OCI-LY7 (cell line): ENCODE measurements at regions not wholly inside any gene's neighbourhood (a gene's known extent, or its start where the extent isn't known, plus 50 kb on each side); places are given as distances from the start of the nearest gene placed in this dataset.

Experiments
- EZH2phosphoT487 ChIP-seq: fragments of 200-600 bp; sonication (generic); IDR thresholded peaks from 2 replicates; pipeline ENCODE4 v1.6.1; 2018; ENCODE audit warnings: low read depth, borderline replicate concordance, mild to moderate bottlenecking, mixed run types, antibody characterized with exemption, low read length, moderate library complexity, mixed read lengths
- TF ChIP-seq, protein P1 (sequence below): fragments of 200-600 bp; sonication (generic); conservative IDR thresholded peaks from 2 replicates; pipeline ENCODE4 v1.5.1; 2014; ENCODE audit warnings: mild to moderate bottlenecking, antibody characterized with exemption, low read length, moderate library complexity, mixed read lengths

DNA sequence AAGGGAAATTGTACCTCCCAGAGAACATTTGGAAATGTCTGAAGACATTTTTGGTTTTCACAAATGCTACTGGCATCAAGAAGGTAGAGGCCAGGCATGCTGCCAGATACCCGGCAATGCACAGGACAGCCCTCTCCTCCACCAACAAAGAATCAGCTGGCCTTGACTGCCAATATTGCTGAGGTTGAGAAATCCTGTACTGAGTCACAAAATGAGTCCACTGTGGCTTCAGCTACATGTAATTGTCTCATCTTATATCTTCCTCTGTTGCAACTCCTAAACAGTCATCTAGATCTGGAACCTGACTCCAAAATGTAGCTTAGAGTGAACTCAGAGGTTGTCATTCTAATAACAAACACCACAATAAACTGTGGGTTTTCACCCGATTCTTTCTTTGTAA is 327.5 kb upstream of the POGK start:
- TF ChIP-seq, protein P1, sequence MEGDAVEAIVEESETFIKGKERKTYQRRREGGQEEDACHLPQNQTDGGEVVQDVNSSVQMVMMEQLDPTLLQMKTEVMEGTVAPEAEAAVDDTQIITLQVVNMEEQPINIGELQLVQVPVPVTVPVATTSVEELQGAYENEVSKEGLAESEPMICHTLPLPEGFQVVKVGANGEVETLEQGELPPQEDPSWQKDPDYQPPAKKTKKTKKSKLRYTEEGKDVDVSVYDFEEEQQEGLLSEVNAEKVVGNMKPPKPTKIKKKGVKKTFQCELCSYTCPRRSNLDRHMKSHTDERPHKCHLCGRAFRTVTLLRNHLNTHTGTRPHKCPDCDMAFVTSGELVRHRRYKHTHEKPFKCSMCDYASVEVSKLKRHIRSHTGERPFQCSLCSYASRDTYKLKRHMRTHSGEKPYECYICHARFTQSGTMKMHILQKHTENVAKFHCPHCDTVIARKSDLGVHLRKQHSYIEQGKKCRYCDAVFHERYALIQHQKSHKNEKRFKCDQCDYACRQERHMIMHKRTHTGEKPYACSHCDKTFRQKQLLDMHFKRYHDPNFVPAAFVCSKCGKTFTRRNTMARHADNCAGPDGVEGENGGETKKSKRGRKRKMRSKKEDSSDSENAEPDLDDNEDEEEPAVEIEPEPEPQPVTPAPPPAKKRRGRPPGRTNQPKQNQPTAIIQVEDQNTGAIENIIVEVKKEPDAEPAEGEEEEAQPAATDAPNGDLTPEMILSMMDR: no peak
- TF ChIP-seq EZH2phosphoT487: no peak
